GM18951 (cell line): ENCODE measurements at regions not wholly inside any gene's neighbourhood (a gene's known extent, or its start where the extent isn't known, plus 50 kb on each side); places are given as distances from the start of the nearest gene placed in this dataset.

ENCODE experiments used
- POLR2A ChIP-seq: IDR thresholded peaks from 4 replicates; pipeline ENCODE4 v1.6.1; 2011; ENCODE audit warnings: mild to moderate bottlenecking; ENCODE audit not compliant: insufficient read length, insufficient read depth; ENCODE audit errors: extremely low read depth
- in situ Hi-C: fragments of 300-500 bp; cut with MboI; formaldehyde crosslinking; loops from one replicate; pipeline ENCODE4 v1.12.0; 2022; ENCODE audit warnings: low sequenced_read_pairs, mixed read lengths, inconsistent platforms; ENCODE audit not compliant: unreplicated experiment

DNA sequence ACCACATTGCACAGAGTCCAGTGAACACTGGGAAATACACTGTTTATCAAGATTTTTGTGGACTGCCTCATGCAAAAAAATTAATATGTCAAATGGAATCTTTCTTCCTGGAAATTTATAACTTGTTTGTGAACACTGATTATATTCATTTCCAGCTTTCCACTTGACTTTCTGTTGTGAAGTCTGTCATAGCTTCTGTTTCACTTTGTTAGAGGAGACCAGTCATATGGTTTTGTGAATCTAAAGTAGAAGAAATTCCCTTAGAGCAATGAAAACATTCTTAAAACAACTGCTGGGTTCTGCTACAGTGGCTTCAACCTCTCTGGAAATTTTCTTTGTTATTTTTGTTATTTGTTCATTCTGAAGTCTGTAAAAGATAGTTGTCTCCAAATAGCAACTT lies 349.5 kb upstream of the NFE2L3 start:
- TF ChIP-seq POLR2A = no peak
- in situ Hi-C loops = no loop called here

GRCh38 chr7:25803117-25803887 lies 348.7 kb upstream of the NFE2L3 start:
- in situ Hi-C loops = no loop called here
- TF ChIP-seq POLR2A = no peak

DNA sequence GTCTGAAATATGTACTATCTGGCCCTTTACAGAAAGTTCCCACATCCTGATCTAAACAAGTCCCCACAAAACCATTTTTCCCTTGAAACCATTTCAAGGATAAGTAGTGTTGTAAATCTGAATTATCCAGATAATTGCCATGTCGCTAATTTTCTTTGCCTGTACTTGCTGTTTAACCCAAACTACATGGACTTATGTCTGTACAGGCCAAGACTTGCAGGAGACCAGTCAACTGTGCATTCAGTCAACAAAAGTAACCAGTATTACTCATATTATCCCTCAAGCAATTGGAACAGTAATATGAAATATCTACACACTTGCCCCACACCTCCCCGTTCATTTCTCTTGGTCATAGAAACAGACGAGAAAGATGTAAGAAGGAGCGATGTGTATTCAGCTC lies 347.8 kb upstream of the NFE2L3 start:
- in situ Hi-C loops = no loop called here

DNA sequence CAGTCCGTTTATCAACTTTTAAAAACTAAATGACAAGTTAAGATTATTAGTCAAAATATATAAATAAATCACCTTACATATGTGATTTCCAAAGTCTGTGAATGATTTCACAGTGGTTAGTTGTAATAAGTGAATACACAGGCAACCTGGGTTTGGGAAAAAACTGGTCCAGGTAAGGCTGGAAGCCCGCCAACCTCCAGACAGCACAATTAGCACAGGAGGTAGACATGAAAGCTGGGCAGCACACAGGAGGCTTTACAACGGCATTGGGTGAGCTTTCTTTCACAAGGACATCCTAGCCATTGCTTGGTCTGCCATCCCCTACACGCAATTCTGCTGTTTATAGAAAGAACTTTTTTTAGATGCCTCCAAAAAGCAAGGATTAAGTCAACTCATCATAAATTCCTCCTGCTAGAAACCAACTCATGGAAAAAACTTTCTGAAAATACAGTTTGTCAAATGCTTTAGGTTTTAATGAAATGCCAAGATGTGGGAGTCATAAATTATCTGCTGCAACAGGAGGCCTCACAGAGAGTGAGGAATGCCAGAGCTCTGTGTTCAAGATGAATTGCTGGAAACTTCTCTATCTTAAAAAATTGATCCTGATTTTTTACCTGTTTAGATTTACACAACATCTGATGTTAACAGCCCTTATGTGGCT lies 346.8 kb upstream of the NFE2L3 start:
- in situ Hi-C loops = no loop called here
- TF ChIP-seq POLR2A = no peak

More for the DNA sequence above, 347.8 kb upstream of the NFE2L3 start:
- TF ChIP-seq POLR2A = no peak

- no peak for TF ChIP-seq POLR2A
- in situ Hi-C loops = no loop called here
Observed at GRCh38 chr7:25807086-25807611, 344.8 kb upstream of the NFE2L3 start.

DNA sequence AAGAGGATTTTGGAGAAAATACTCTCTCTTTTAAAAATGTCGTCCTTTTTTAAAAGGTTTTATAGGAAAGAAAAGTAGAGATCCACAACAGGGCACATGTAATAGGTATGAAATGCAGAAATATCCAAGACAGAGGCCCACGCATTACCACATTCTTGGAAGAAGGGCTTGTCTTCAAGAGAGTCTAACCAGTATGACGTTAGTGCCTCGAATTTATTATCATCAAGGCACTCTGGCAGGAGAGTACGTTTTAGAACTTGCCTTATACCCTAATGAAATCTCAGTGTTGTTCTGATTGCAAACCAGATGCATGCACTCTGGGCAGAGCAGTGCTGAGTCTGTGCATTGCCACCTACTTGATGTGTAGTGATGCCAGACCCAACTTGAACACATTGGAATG lies 342.6 kb upstream of the NFE2L3 start:
- TF ChIP-seq POLR2A = no peak
- in situ Hi-C loops = no loop called here

DNA sequence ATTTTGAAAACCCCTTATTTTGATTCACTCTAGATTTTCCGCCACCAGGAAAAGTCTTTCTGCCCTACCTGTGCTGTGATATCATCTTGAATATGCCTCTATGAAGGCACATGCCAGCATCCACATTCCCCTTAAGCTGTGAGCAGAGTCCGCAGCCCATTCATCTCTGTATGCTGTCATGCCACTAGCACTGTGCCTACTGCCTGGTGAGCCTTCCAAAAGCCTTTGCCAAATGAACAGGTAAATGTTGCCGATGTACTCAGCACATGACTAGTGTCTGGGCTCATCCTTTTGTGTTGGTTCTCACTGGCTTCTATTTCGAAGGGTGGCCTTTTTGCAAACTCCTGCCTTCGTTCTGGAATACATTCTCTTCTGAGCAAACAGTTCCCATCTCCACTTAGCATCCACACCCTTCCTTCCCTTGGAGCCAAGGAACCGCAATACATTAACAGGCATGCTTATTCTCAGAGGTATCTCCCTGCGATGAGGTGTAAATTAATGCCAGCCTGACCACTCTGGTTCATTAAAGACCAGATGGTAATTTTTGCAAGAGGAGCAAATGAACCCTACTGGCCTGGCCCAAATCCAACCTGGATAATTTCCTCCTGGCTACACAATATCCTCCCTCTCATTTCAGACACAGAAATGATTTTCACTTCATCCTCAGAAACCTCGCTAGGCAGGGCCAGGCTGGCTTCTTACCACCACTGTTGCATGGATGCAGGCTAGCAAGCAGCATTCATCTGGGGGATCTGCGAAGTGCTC lies 339.7 kb upstream of the NFE2L3 start:
- in situ Hi-C loops = no loop called here
- no peak for TF ChIP-seq POLR2A

DNA sequence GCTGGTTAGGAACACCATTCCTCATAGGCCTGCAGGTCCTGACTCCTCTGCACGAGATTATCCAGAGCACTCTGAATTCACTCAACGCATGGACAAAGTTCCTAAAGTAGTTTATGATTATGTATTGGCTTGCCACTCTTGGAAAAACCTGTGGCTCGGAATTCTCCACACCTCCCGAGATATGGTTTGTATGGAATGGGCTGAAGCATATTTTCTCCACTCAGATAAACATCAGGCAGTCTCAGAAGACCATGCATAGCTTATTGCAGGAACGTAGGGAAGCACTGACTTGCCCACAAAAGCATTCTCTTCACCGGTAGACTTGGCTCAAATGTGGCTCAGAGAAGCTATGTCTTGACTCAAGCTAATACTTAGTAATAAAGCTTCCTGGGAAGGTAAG lies 338.6 kb upstream of the NFE2L3 start:
- no peak for TF ChIP-seq POLR2A
- in situ Hi-C loops = no loop called here

- no peak for TF ChIP-seq POLR2A
Observed at GRCh38 chr7:25815711-25816110, 336.3 kb upstream of the NFE2L3 start.

DNA sequence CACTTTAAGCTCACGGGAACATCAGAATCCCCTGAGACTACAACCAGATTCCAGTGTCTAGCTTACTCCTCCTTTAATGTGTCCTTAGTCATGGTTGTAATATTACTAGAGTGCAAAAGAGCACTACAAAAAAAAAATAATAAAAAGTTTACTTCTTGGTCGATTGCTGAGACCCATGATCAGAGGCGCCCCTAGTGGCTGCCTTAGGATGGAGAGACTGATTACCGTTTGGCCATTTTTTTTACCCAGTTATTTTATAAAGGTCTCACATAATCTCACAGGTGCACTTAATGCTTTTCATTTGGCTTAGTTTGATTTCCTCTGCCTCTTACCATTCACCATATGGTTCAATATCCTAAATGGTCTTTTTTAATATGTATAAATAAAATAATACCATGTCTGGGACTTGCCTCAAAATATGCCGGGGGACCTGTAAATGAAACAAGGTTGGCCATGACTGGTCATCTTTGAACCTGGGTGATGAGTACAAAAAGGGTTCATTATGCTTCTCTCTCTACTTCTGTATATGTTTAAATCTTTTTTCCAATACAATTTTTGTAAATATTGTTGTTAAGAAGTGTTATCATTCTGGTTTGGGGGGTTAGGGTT lies 331.5 kb upstream of the NFE2L3 start:
- in situ Hi-C loops = no loop called here
- no peak for TF ChIP-seq POLR2A

More at GRCh38 chr7:25815711-25816110, 336.3 kb upstream of the NFE2L3 start:
- in situ Hi-C loops = no loop called here

GRCh38 chr7:25821225-25821624 lies 330.8 kb upstream of the NFE2L3 start:
- in situ Hi-C loops = no loop called here

GRCh38 chr7:25822823-25823222 lies 329.2 kb upstream of the NFE2L3 start:
- TF ChIP-seq POLR2A = no peak
- in situ Hi-C loops = no loop called here

More at GRCh38 chr7:25821225-25821624, 330.8 kb upstream of the NFE2L3 start:
- TF ChIP-seq POLR2A = no peak

DNA sequence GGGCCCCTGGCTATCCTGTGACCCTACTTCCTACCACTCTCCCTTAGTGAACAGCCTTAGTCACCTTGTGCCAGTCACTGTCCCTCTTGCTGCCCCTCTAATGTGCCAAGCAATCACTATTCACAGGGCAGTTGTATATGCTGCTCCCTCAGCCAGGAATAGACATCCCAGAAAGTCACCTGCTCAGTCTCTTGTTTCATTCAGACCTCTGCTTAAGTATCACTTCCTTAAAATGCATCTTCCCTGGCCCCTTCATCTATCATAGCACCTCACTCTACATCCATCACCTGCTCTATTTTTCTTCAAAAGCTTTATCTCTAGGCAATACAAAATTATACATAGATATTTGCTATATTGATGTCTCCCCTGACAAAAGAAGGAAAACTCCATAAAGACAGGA lies 328.4 kb upstream of the NFE2L3 start:
- TF ChIP-seq POLR2A = no peak
- in situ Hi-C loops = no loop called here
